ENCODE measurements at regions not wholly inside any gene's neighbourhood (a gene's known extent, or its start where the extent isn't known, plus 50 kb on each side); places are given as distances from the start of the nearest gene placed in this dataset.

DNA sequence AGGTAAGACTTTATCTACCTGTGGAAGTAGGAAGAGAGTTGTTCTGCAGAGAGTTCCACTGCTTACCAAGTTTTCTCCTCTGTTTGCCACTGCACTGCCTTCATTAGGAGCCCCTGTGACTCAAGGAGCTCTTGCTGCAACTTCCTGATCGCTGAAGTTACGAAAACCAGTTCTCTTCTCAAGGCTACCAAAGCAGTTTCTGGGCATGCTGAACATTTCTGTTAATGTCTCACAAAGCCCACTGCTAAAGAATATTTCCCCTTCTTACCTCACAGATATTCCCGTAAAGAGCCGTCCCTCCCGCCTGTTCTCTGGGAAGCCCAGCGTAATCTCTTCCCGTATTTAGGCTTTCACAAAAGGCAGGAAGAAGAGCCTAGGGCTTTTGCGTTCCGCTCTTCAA is 82.6 kb upstream of the OXGR1 start:
- peaks cover 22% of the 10 kb centered on the region for H3K9me3 Mint-ChIP-seq (ENCODE audit: unreplicated experiment)
- no peaks in the 10 kb centered on the region for H3K4me1 Mint-ChIP-seq (ENCODE audit: insufficient read depth, unreplicated experiment)
- CTCF ChIA-PET = no interaction called here
- DNase-seq (ENCODE audit: unreplicated experiment) = no peak
- no peaks in the 10 kb centered on the region for H3K36me3 Mint-ChIP-seq (ENCODE audit: insufficient read depth, unreplicated experiment)
- POLR2A ChIA-PET = no interaction called here
- TF ChIP-seq, protein P1, sequence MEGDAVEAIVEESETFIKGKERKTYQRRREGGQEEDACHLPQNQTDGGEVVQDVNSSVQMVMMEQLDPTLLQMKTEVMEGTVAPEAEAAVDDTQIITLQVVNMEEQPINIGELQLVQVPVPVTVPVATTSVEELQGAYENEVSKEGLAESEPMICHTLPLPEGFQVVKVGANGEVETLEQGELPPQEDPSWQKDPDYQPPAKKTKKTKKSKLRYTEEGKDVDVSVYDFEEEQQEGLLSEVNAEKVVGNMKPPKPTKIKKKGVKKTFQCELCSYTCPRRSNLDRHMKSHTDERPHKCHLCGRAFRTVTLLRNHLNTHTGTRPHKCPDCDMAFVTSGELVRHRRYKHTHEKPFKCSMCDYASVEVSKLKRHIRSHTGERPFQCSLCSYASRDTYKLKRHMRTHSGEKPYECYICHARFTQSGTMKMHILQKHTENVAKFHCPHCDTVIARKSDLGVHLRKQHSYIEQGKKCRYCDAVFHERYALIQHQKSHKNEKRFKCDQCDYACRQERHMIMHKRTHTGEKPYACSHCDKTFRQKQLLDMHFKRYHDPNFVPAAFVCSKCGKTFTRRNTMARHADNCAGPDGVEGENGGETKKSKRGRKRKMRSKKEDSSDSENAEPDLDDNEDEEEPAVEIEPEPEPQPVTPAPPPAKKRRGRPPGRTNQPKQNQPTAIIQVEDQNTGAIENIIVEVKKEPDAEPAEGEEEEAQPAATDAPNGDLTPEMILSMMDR (IDR thresholded peaks at IDR 0.05; ENCODE audit: unreplicated experiment) = no peak
- no peaks in the 10 kb centered on the region for H3K27me3 Mint-ChIP-seq (ENCODE audit: insufficient read depth, unreplicated experiment)
- intact Hi-C loops (cut with micrococcal nuclease) = no loop called here
- H3K4me3 Mint-ChIP-seq (ENCODE audit: unreplicated experiment) = no peak overlapping the region
- BruUV-seq (replicated peaks) = no TSS peak
- H3K27ac Mint-ChIP-seq (ENCODE audit: low read depth, unreplicated experiment) = no peak overlapping the region

DNA sequence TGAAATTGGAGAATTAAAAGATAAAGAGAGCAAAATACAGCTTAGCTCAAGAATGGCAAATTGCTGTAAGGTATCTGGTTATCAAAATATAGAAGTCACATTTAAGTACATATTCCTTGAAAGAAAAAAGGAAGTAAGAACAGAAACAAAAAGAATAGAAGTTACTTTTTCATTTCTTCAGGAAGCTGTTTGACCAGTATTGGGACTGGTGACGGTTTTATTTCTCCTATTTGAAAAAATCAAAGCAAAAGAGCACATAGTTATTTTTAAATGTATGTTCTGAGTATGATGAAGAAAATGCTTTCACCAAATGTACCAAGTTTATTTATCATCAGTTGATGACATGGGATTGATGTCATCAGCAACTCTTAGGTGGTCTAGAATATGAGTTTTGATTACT is 83.1 kb upstream of the OXGR1 start:
- H3K9me3 Mint-ChIP-seq (ENCODE audit: unreplicated experiment) = peaks cover 22% of the 10 kb centered on the region

DNA sequence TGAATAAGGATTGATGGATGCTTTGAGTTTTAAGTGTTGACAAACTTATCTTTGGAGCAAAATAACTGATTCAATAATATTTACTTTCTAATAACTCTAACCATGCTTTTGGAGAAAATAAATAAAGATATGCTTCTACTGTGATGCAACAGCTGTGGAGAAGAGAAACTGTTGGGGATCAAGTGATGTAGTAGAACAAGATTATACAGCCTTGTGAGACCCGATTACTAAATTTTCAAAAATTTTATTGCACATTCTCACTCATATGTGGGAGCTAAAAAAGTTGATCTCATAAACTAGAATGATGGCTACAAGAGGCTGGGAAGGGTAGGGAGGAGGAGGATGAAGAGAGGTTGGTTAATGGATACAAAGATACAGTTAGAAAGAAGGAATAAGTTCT is 85.5 kb upstream of the OXGR1 start:
- intact Hi-C loops (cut with micrococcal nuclease) = no loop called here
- H3K27me3 Mint-ChIP-seq (ENCODE audit: insufficient read depth, unreplicated experiment) = no peaks in the 10 kb centered on the region
- H3K36me3 Mint-ChIP-seq (ENCODE audit: insufficient read depth, unreplicated experiment) = no peaks in the 10 kb centered on the region
- TF ChIP-seq, protein P1 (IDR thresholded peaks at IDR 0.05; ENCODE audit: unreplicated experiment) = no peak
- no peak overlapping the region for H3K27ac Mint-ChIP-seq (ENCODE audit: low read depth, unreplicated experiment)
- peaks cover 10% of the 10 kb centered on the region for H3K9me3 Mint-ChIP-seq (ENCODE audit: unreplicated experiment)
- BruUV-seq (replicated peaks) = no TSS peak
- ChIA-PET CTCF (interaction anchor here (0.6 to 1.1 kb wide), 2 partner anchors 25 to 1205 kb away, joined by 3 read pairs; no protein-coding TSS in a partner anchor), POLR2A (no interaction called here)
- DNase-seq (ENCODE audit: unreplicated experiment) = no peak
- H3K4me3 Mint-ChIP-seq (ENCODE audit: unreplicated experiment) = no peak overlapping the region
- no peaks in the 10 kb centered on the region for H3K4me1 Mint-ChIP-seq (ENCODE audit: insufficient read depth, unreplicated experiment)

More for the DNA sequence above, 83.1 kb upstream of the OXGR1 start:
- no TSS peak for BruUV-seq (replicated peaks)
- intact Hi-C loops (cut with micrococcal nuclease) = no loop called here
- no peak overlapping the region for H3K4me3 Mint-ChIP-seq (ENCODE audit: unreplicated experiment)
- TF ChIP-seq, protein P1 (IDR thresholded peaks at IDR 0.05; ENCODE audit: unreplicated experiment) = no peak
- H3K27me3 Mint-ChIP-seq (ENCODE audit: insufficient read depth, unreplicated experiment) = no peaks in the 10 kb centered on the region
- POLR2A ChIA-PET = no interaction called here
- H3K36me3 Mint-ChIP-seq (ENCODE audit: insufficient read depth, unreplicated experiment) = no peaks in the 10 kb centered on the region
- no peaks in the 10 kb centered on the region for H3K4me1 Mint-ChIP-seq (ENCODE audit: insufficient read depth, unreplicated experiment)
- H3K27ac Mint-ChIP-seq (ENCODE audit: low read depth, unreplicated experiment) = no peak overlapping the region
- CTCF ChIA-PET = no interaction called here
- DNase-seq (ENCODE audit: unreplicated experiment) = no peak

DNA sequence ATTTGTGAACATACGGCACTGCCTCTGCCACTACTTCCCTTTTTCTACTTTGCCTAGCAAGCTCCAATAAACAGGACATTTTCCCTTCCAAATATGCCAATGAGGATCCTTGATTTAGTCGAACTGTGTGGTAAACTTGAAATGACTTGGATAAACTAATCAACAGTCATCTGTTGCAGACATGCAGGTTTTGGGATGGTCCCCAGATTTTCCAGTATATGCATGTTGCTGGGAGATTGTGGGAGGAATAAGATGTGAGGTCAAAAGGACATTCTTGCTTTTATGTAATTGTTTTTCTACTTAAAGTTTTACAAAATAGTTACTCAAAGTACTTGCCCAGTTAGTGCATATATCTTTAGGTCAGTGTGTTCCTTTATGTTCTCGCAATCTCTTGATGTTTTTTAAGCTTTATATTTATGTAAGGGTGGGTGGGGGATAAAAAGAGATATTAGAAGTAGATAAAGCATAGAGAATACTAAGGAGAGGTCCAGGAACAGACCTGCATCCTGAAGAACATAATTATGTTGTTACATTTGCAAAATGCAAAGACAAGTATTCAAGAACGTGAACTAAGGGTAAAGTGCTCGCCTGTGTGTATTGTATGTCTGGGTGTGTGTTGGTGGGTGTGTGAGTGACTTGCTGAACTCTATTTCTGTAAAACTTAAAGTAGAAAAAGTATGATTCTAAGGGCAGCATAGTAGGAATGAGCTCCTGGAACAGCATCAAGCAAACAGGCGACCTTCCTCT is 88.4 kb upstream of the OXGR1 start:
- H3K36me3 Mint-ChIP-seq (ENCODE audit: insufficient read depth, unreplicated experiment) = no peaks in the 10 kb centered on the region
- H3K27ac Mint-ChIP-seq (ENCODE audit: low read depth, unreplicated experiment) = no peak overlapping the region
- ChIA-PET CTCF (interaction anchor here (0.6 to 1.2 kb wide), 5 partner anchors 27 to 942 kb away, joined by 3 read pairs; no protein-coding TSS in a partner anchor), POLR2A (no interaction called here)
- no peak for DNase-seq (ENCODE audit: unreplicated experiment)
- TF ChIP-seq, protein P1 (IDR thresholded peaks at IDR 0.05; ENCODE audit: unreplicated experiment) = no peak
- intact Hi-C loops (cut with micrococcal nuclease) = no loop called here
- BruUV-seq (replicated peaks) = no TSS peak
- no peak overlapping the region for H3K4me3 Mint-ChIP-seq (ENCODE audit: unreplicated experiment)
- no peaks in the 10 kb centered on the region for H3K4me1 Mint-ChIP-seq (ENCODE audit: insufficient read depth, unreplicated experiment)
- no peaks in the 10 kb centered on the region for H3K27me3 Mint-ChIP-seq (ENCODE audit: insufficient read depth, unreplicated experiment)
- no peaks in the 10 kb centered on the region for H3K9me3 Mint-ChIP-seq (ENCODE audit: unreplicated experiment)
